IMR-90 (cell line): ENCODE measurements at regions not wholly inside any gene's neighbourhood (a gene's known extent, or its start where the extent isn't known, plus 50 kb on each side); places are given as distances from the start of the nearest gene placed in this dataset.

Experiments
- ATAC-seq: fragments of 200-7000 bp; cut with Tn5 transposase; 2 replicates; pipeline ENCODE4 v1.9.1; 2020; ENCODE audit warnings: low read depth, mild to moderate bottlenecking, moderate library complexity
- BruUV-seq: library from RNA; stranded (reverse); fragments of 400-500 nt; replicated peaks from 2 replicates; lab custom pipeline; 2021; lab: Mats Ljungman, UMichigan
- CTCF ChIA-PET: fragments of 300-600 bp; formaldehyde crosslinking; extraction: SDS; loops from one replicate; lab custom pipeline; 2021; ENCODE audit warnings: antibody characterized with exemption; lab: Yijun Ruan, JAX
- POLR2A ChIA-PET: fragments of 300-600 bp; sonication (Branson Sonifier 250); formaldehyde crosslinking; loops from one replicate; lab custom pipeline; 2022; ENCODE audit warnings: antibody characterized with exemption; ENCODE audit not compliant: unreplicated experiment; lab: Charles Lee
- DNase-seq: peaks from one replicate; pipeline ENCODE4 v3.0.0; 2013
- H2AFZ ChIP-seq: replicated peaks from 2 replicates; pipeline ENCODE3; 2013; ENCODE audit warnings: low read length, mild to moderate bottlenecking; ENCODE audit not compliant: poor library complexity
- H2AK5ac ChIP-seq: 2 replicates; pipeline ENCODE4 v1.6.1; 2013; ENCODE audit warnings: low read depth, low read length, inconsistent platforms
- H2AK9ac ChIP-seq: replicated peaks from 2 replicates; pipeline ENCODE3; 2013; ENCODE audit warnings: mild to moderate bottlenecking, low read depth, low read length, moderate library complexity; ENCODE audit not compliant: poor library complexity
- H2BK120ac ChIP-seq: 2 replicates; pipeline ENCODE4 v1.6.1; 2013; ENCODE audit warnings: low read depth, low read length, inconsistent platforms
- H2BK15ac ChIP-seq: 3 replicates; pipeline ENCODE4 v1.6.1; 2013; ENCODE audit warnings: low read depth, low read length, inconsistent platforms
- H2BK20ac ChIP-seq: 2 replicates; pipeline ENCODE4 v1.6.1; 2013; ENCODE audit warnings: low read depth, mild to moderate bottlenecking, inconsistent platforms, low read length, moderate library complexity
- H2BK5ac ChIP-seq: 2 replicates; pipeline ENCODE4 v1.6.1; 2013; ENCODE audit warnings: mild to moderate bottlenecking, low read depth, low read length, inconsistent platforms; ENCODE audit not compliant: poor library complexity, severe bottlenecking
- H3K14ac ChIP-seq: replicated peaks from 2 replicates; pipeline ENCODE4 v1.6.1; 2013; ENCODE audit warnings: low read depth, low read length, inconsistent platforms
- H3K18ac ChIP-seq: 2 replicates; pipeline ENCODE4 v1.6.1; 2013; ENCODE audit warnings: low read depth, low read length, control low read depth
- H3K23ac ChIP-seq: 2 replicates; pipeline ENCODE4 v1.6.1; 2013; ENCODE audit warnings: low read depth, low read length, inconsistent platforms
- H3K27ac ChIP-seq: 2 replicates; pipeline ENCODE4 v1.5.1; 2013; ENCODE audit warnings: mild to moderate bottlenecking, control low read depth, low read length; ENCODE audit not compliant: insufficient read depth
- H3K27me3 ChIP-seq: 2 replicates; pipeline ENCODE4 v1.6.1; 2013; ENCODE audit warnings: low read length; ENCODE audit not compliant: control insufficient read depth, insufficient read depth
- H3K36me3 ChIP-seq: 2 replicates; pipeline ENCODE4 v1.6.1; 2013; ENCODE audit warnings: low read length, mixed read lengths; ENCODE audit not compliant: control insufficient read depth, insufficient read depth
- H3K4ac ChIP-seq: 2 replicates; pipeline ENCODE4 v1.6.1; 2013; ENCODE audit warnings: low read depth, low read length, inconsistent platforms
- H3K4me1 ChIP-seq: 2 replicates; pipeline ENCODE4 v1.6.1; 2013; ENCODE audit warnings: low read length, mixed read lengths; ENCODE audit not compliant: control insufficient read depth, insufficient read depth
- H3K4me2 ChIP-seq: 2 replicates; pipeline ENCODE4 v1.6.1; 2013; ENCODE audit warnings: low read depth, mild to moderate bottlenecking, control low read depth, low read length, moderate library complexity
- H3K4me3 ChIP-seq: 2 replicates; pipeline ENCODE4 v1.5.1; 2013; ENCODE audit warnings: low read depth, mild to moderate bottlenecking, control low read depth, low read length, moderate library complexity; ENCODE audit not compliant: insufficient read depth
- H3K56ac ChIP-seq: 2 replicates; pipeline ENCODE4 v1.6.1; 2013; ENCODE audit warnings: low read length, inconsistent platforms; ENCODE audit not compliant: insufficient read depth; ENCODE audit errors: extremely low read depth
- H3K79me1 ChIP-seq, 2 experiments: 2 replicates each; pipeline ENCODE4 v1.6.1; 2013; ENCODE audit warnings: low read length in 2 of 2, inconsistent platforms in 1 of 2, low read depth in 1 of 2
- H3K9ac ChIP-seq: 2 replicates; pipeline ENCODE4 v1.6.1; 2013; ENCODE audit warnings: low read depth, low read length, control low read depth
- H3K9me1 ChIP-seq: 2 replicates; pipeline ENCODE4 v1.6.1; 2013; ENCODE audit warnings: low read length, inconsistent platforms; ENCODE audit not compliant: insufficient read depth
- H3K9me3 ChIP-seq: 2 replicates; pipeline ENCODE4 v1.6.1; 2013; ENCODE audit warnings: low read length; ENCODE audit not compliant: control insufficient read depth, insufficient read depth
- H4K20me1 ChIP-seq: 2 replicates; pipeline ENCODE4 v1.6.1; 2013; ENCODE audit warnings: low read length, inconsistent platforms; ENCODE audit not compliant: insufficient read depth
- H4K5ac ChIP-seq: 2 replicates; pipeline ENCODE4 v1.6.1; 2013; ENCODE audit warnings: mild to moderate bottlenecking, low read depth, low read length, control low read depth
- H4K8ac ChIP-seq, 2 experiments: 2 replicates each; pipeline ENCODE4 v1.6.1; 2013; ENCODE audit warnings: low read depth in 2 of 2, low read length in 2 of 2, control low read depth in 1 of 2, inconsistent platforms in 1 of 2
- H4K91ac ChIP-seq: 2 replicates; pipeline ENCODE4 v1.6.1; 2013; ENCODE audit warnings: low read depth, low read length, inconsistent platforms; ENCODE audit not compliant: insufficient read depth
- MAZ ChIP-seq: IDR thresholded peaks from 2 replicates; pipeline ENCODE4 v1.6.1; 2012; ENCODE audit warnings: low read depth, mild to moderate bottlenecking, low read length, improper control_type of control experiment, moderate library complexity, borderline replicate concordance
- MXI1 ChIP-seq: IDR thresholded peaks from 2 replicates; pipeline ENCODE4 v1.6.1; 2012; ENCODE audit warnings: low read depth, mild to moderate bottlenecking, low read length, moderate library complexity, borderline replicate concordance
- POLR2A ChIP-seq: IDR thresholded peaks from 2 replicates; pipeline ENCODE4 v1.6.1; 2012; ENCODE audit warnings: mild to moderate bottlenecking, low read depth, low read length
- SMC3 ChIP-seq: fragments of 150-350 bp; IDR thresholded peaks from 2 replicates; pipeline ENCODE4 v1.6.1; 2016; ENCODE audit warnings: low read depth, mild to moderate bottlenecking, antibody characterized with exemption, low read length, moderate library complexity
- WGBS, 2 experiments: methylation state at CpG; one replicate each; pipeline versions ENCODE4 v1.1.5 to v1.1.7; 2013; ENCODE audit warnings: missing lambda C conversion rate in 2 of 2; ENCODE audit not compliant: insufficient read length in 1 of 2; ENCODE audit errors: extremely low coverage in 2 of 2; 5-methylcytosine and 5-hydroxymethylcytosine counted together
- dilution Hi-C: fragments of 300-500 bp; cut with HindIII; formaldehyde crosslinking; loops from one replicate; pipeline ENCODE4 v1.14.3; 2018; ENCODE audit warnings: low sequenced_read_pairs; ENCODE audit not compliant: unreplicated experiment
- in situ Hi-C: fragments of 300-500 bp; cut with MboI; formaldehyde crosslinking; loops from 3 replicates; pipeline ENCODE4 v1.14.3; 2019; ENCODE audit warnings: low sequenced_read_pairs, inconsistent platforms, mixed read lengths
- intact Hi-C: fragments of 100-400 bp; cut with micrococcal nuclease; formaldehyde crosslinking; loops from 2 replicates; pipeline ENCODE4 v1.10.0; 2022

DNA sequence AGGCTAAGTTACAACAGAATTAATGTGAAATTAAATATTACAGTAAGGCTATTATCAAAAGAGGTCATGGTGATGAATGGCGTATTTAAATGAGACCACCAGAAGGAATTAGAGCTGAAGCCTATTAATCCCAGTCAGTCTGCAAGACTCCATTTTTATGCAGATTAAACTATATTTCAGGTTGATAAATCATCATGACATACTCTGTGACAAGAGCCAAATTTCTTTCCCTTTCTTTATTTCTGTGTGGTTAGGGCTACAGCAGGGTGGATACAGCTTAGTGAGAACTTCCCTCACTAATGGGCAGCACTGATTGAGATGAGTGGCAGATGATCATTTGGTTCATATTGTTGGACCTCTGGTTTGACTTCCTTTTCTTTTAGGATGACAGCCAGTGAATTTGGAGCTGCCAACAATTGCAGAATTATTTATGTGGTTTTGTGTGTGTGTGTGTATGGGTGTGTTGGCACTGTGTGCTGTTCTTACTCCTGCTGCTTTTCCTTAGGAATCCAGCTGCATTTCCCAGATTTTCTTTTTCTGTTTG is 481.3 kb downstream of the PIK3C3 start:
- no peak overlapping the region for H2BK20ac ChIP-seq
- CTCF ChIA-PET: no interaction called here
- no peaks in the 10 kb centered on the region for H3K4me1 ChIP-seq
- no peaks in the 10 kb centered on the region for H3K9me1 ChIP-seq
- H3K27me3 ChIP-seq: no peaks in the 10 kb centered on the region
- no peak overlapping the region for H4K91ac ChIP-seq
- no peak for DNase-seq
- H3K9me3 ChIP-seq: peaks cover 2% of the 10 kb centered on the region; the same call in 1 of the 2 replicates
- H2BK5ac ChIP-seq: no peak overlapping the region
- no peak overlapping the region for H2AFZ ChIP-seq
- H4K8ac ChIP-seq: no peak overlapping the region
- BruUV-seq: no TSS peak
- H3K9ac ChIP-seq: no peak overlapping the region
- intact Hi-C loops: no loop called here
- no peak overlapping the region for H3K56ac ChIP-seq
- no peak for TF ChIP-seq MAZ
- TF ChIP-seq POLR2A: no peak
- TF ChIP-seq SMC3: no peak
- TF ChIP-seq MXI1: no peak
- H3K4ac ChIP-seq: no peak overlapping the region
- H2BK120ac ChIP-seq: no peak overlapping the region
- no peak overlapping the region for H3K27ac ChIP-seq
- H2BK15ac ChIP-seq: no peak overlapping the region
- H3K4me3 ChIP-seq: no peak overlapping the region
- no peak overlapping the region for H4K5ac ChIP-seq
- no peaks in the 10 kb centered on the region for H4K20me1 ChIP-seq
- ATAC-seq: no peak
- no CpG with 5 or more reads among the region's 1 CpG for WGBS, 2 experiments
- H3K79me1 ChIP-seq: no peaks in the 10 kb centered on the region
- H2AK5ac ChIP-seq: no peak overlapping the region
- no peaks in the 10 kb centered on the region for H3K36me3 ChIP-seq
- no peak overlapping the region for H2AK9ac ChIP-seq
- no peak overlapping the region for H3K23ac ChIP-seq
- in situ Hi-C loops: no loop called here
- dilution Hi-C loops: no loop called here
- no peak overlapping the region for H3K4me2 ChIP-seq
- POLR2A ChIA-PET: no interaction called here
- H3K18ac ChIP-seq: no peak overlapping the region
- H3K14ac ChIP-seq: no peak overlapping the region
